Keratinocyte (primary cell): ENCODE measurements at regions not wholly inside any gene's neighbourhood (a gene's known extent, or its start where the extent isn't known, plus 50 kb on each side); places are given as distances from the start of the nearest gene placed in this dataset.
"Not testable (repeated sequence)": the region's sequence is repeated elsewhere in the genome, so short reads cannot be mapped to it uniquely, and the experiment has no call there.

Experiments
- DNase-seq: peaks from one replicate; pipeline ENCODE4 v3.0.0-alpha.2; 2011; ENCODE audit warnings: low read depth, missing footprints, low spot score
- FAIRE-seq: peaks from 2 replicates; lab custom pipeline; 2011; peaks lifted over from hg19 to GRCh38; lab: Jason Lieb, UNC
- H2AFZ ChIP-seq: 2 replicates; pipeline ENCODE4 v1.6.0; 2012; ENCODE audit warnings: low read length, control low read depth, inconsistent platforms; ENCODE audit not compliant: control insufficient read depth
- H3K27ac ChIP-seq: 2 replicates; pipeline ENCODE4 v1.5.1; 2011; ENCODE audit warnings: low read length; ENCODE audit not compliant: control insufficient read depth, insufficient read depth
- H3K27me3 ChIP-seq: 3 replicates; pipeline ENCODE4 v1.6.0; 2011; ENCODE audit warnings: low read length; ENCODE audit not compliant: control insufficient read depth, insufficient read depth; ENCODE audit errors: extremely low read depth
- H3K36me3 ChIP-seq, 2 experiments: 2 replicates in 1 of 2; 3 replicates in 1 of 2; pipeline ENCODE4 v1.5.1; 2011; ENCODE audit warnings: low read length in 2 of 2, mild to moderate bottlenecking in 1 of 2; ENCODE audit not compliant: control insufficient read depth in 2 of 2, insufficient read depth in 2 of 2; ENCODE audit errors: extremely low read depth in 1 of 2
- H3K4me1 ChIP-seq: 3 replicates; pipeline ENCODE4 v1.5.1; 2011; ENCODE audit warnings: low read length; ENCODE audit not compliant: control insufficient read depth, insufficient read depth; ENCODE audit errors: extremely low read depth
- H3K4me2 ChIP-seq: 3 replicates; pipeline ENCODE4 v1.6.0; 2011; ENCODE audit warnings: low read depth, low read length; ENCODE audit not compliant: control insufficient read depth, insufficient read depth; ENCODE audit errors: extremely low read depth
- H3K4me3 ChIP-seq, 3 experiments: fragments of 200-600 bp in 1 of 3; sonication (generic) in 1 of 3; 2 replicates in 2 of 3; 3 replicates in 1 of 3; pipeline ENCODE4 v1.5.1; 2011 to 2016; ENCODE audit warnings: low read length in 3 of 3, mild to moderate bottlenecking in 3 of 3, control low read depth in 2 of 3, inconsistent platforms in 1 of 3, low read depth in 1 of 3, mixed read lengths in 1 of 3, mixed run types in 1 of 3, moderate library complexity in 1 of 3; ENCODE audit not compliant: control insufficient read depth in 2 of 3, insufficient read depth in 2 of 3; ENCODE audit errors: extremely low read depth in 1 of 3
- H3K79me2 ChIP-seq: 2 replicates; pipeline ENCODE4 v1.6.0; 2012; ENCODE audit warnings: low read length; ENCODE audit not compliant: control insufficient read depth, insufficient read depth
- H3K9ac ChIP-seq: 3 replicates; pipeline ENCODE4 v1.6.0; 2011; ENCODE audit warnings: low read length; ENCODE audit not compliant: control insufficient read depth, insufficient read depth; ENCODE audit errors: extremely low read depth
- H3K9me1 ChIP-seq: 3 replicates; pipeline ENCODE4 v1.6.0; 2011; ENCODE audit warnings: low read length; ENCODE audit not compliant: control insufficient read depth, insufficient read depth; ENCODE audit errors: extremely low read depth
- H3K9me3 ChIP-seq: 2 replicates; pipeline ENCODE4 v1.5.1; 2012; ENCODE audit warnings: low read depth, low read length; ENCODE audit not compliant: control insufficient read depth
- H4K20me1 ChIP-seq: 3 replicates; pipeline ENCODE4 v1.6.0; 2011; ENCODE audit warnings: low read length; ENCODE audit not compliant: control insufficient read depth, insufficient read depth; ENCODE audit errors: extremely low read depth
- CTCF ChIP-seq, 3 experiments: IDR thresholded peaks in 1 of 3; conservative IDR thresholded peaks in 1 of 3; optimal IDR thresholded peaks in 1 of 3; 2 replicates in 2 of 3; 3 replicates in 1 of 3; pipeline versions ENCODE3 to v1.5.1; 2011; ENCODE audit warnings: low read length in 3 of 3, mild to moderate bottlenecking in 3 of 3, moderate library complexity in 2 of 3, control low read depth in 1 of 3, inconsistent platforms in 1 of 3; ENCODE audit not compliant: insufficient read depth in 2 of 3; ENCODE audit errors: extremely low read depth in 1 of 3
- EZH2 ChIP-seq: IDR thresholded peaks from one replicate; pipeline ENCODE4 v1.6.1; 2012; ENCODE audit warnings: inconsistent platforms, mild to moderate bottlenecking, low read length, moderate library complexity
- dilution Hi-C: fragments of 300-500 bp; cut with MboI; formaldehyde crosslinking; loops from one replicate; pipeline ENCODE4 v1.7.0; 2020; ENCODE audit warnings: low sequenced_read_pairs; ENCODE audit not compliant: extremely low pct_ligation_motif_present

GRCh38 chr17:16886655-16887322, 85.1 kb downstream of the TNFRSF13B start:
- no peak overlapping the region for H2AFZ ChIP-seq
- no peak overlapping the region for H3K4me3 ChIP-seq
- no peak overlapping the region for H3K9ac ChIP-seq
- FAIRE-seq (no peak), DNase-seq (no peak)
- TF ChIP-seq EZH2 (no peak), CTCF (optimal IDR thresholded peaks at IDR 0.05 in 1 of 3, IDR thresholded peaks at IDR 0.05 in 1 of 3, conservative IDR thresholded peaks at IDR 0.05 in 1 of 3; ENCODE audit: extremely low read depth in 1 of 3, insufficient read depth in 2 of 3, low read length in 3 of 3) (no peak)
- H3K27me3 ChIP-seq, result no peaks in the 10 kb centered on the region
- no peaks in the 10 kb centered on the region for H3K4me1 ChIP-seq
- H3K9me1 ChIP-seq, result no peaks in the 10 kb centered on the region
- no peak overlapping the region for H3K27ac ChIP-seq
- dilution Hi-C loops, result no loop called here
- no peaks in the 10 kb centered on the region for H3K9me3 ChIP-seq
- H3K79me2 ChIP-seq, result no peaks in the 10 kb centered on the region
- H4K20me1 ChIP-seq, result no peaks in the 10 kb centered on the region
- H3K4me2 ChIP-seq, result no peak overlapping the region
- H3K36me3 ChIP-seq, result no peaks in the 10 kb centered on the region

GRCh38 chr17:16885204-16885603, 86.7 kb downstream of the TNFRSF13B start:
- H3K27ac ChIP-seq, H3K4me3 ChIP-seq, H3K9me1 ChIP-seq, H3K4me1 ChIP-seq, H2AFZ ChIP-seq, H3K9ac ChIP-seq, H4K20me1 ChIP-seq, H3K36me3 ChIP-seq, dilution Hi-C loops, H3K9me3 ChIP-seq, DNase-seq, H3K4me2 ChIP-seq, H3K79me2 ChIP-seq, H3K27me3 ChIP-seq: not testable (repeated sequence)
- peak; percentile 51 for FAIRE-seq

- H2AFZ ChIP-seq, H3K36me3 ChIP-seq, H3K79me2 ChIP-seq, H3K27ac ChIP-seq, H4K20me1 ChIP-seq, H3K4me3 ChIP-seq, H3K9me3 ChIP-seq, H3K9ac ChIP-seq, DNase-seq, H3K4me1 ChIP-seq, H3K9me1 ChIP-seq, dilution Hi-C loops, FAIRE-seq, H3K27me3 ChIP-seq, H3K4me2 ChIP-seq: not testable (repeated sequence)
These were observed 89.0 kb downstream of the TNFRSF13B start for GRCh38 chr17:16882926-16883265.
